Urinary bladder (tissue), 3 donors: ENCODE measurements at regions not wholly inside any gene's neighbourhood (a gene's known extent, or its start where the extent isn't known, plus 50 kb on each side); places are given as distances from the start of the nearest gene placed in this dataset.

Source experiments
- DNase-seq: peaks from one replicate; pipeline ENCODE4 v3.0.0-alpha.2; 2015; ENCODE audit errors: extremely low spot score
- H3K27ac ChIP-seq: one replicate; pipeline ENCODE4 v1.5.1; 2013; ENCODE audit warnings: low read depth, mild to moderate bottlenecking, moderate library complexity
- H3K36me3 ChIP-seq: one replicate; pipeline ENCODE4 v1.6.1; 2013; ENCODE audit warnings: mild to moderate bottlenecking, moderate library complexity; ENCODE audit not compliant: insufficient read depth
- H3K4me1 ChIP-seq: one replicate; pipeline ENCODE4 v1.6.1; 2013; ENCODE audit warnings: mild to moderate bottlenecking, moderate library complexity; ENCODE audit not compliant: insufficient read depth
- H3K4me3 ChIP-seq: one replicate; pipeline ENCODE4 v1.5.1; 2013; ENCODE audit warnings: low read depth, low read length
- WGBS: extraction: QIAGEN DNeasy Blood & Tissue Kit; methylation state at CpG from one replicate; pipeline ENCODE4 v1.1.7; 2013; 5-methylcytosine and 5-hydroxymethylcytosine counted together
- donor health status: healthy with polysubstance abuse.
- donor health status: healthy.

- no peak overlapping the region for H3K27ac ChIP-seq
- H3K4me1 ChIP-seq: no peaks in the 10 kb centered on the region
- 92% methylated on average over 1 of the region's 1 CpG for WGBS
- H3K36me3 ChIP-seq: no peaks in the 10 kb centered on the region
- no peak for DNase-seq
- H3K4me3 ChIP-seq: no peak overlapping the region
Observed at GRCh38 chr6:114739656-114740055, 396.8 kb upstream of the HS3ST5 start.

GRCh38 chr6:114735025-114735735 is 392.4 kb upstream of the HS3ST5 start:
- no peak for DNase-seq
- H3K36me3 ChIP-seq: no peaks in the 10 kb centered on the region
- H3K4me1 ChIP-seq: no peaks in the 10 kb centered on the region
- H3K4me3 ChIP-seq: no peak overlapping the region
- no peak overlapping the region for H3K27ac ChIP-seq
- 60% methylated on average over 5 of the region's 5 CpGs for WGBS

GRCh38 chr6:114733596-114733995 is 390.8 kb upstream of the HS3ST5 start:
- 68% methylated on average over 1 of the region's 1 CpG for WGBS
- Histone ChIP-seq H3K4me1 (no peaks in the 10 kb centered on the region), H3K27ac (no peak overlapping the region), H3K36me3 (no peaks in the 10 kb centered on the region), H3K4me3 (no peak overlapping the region)
- DNase-seq: no peak

GRCh38 chr6:114718716-114719270 is 376.0 kb upstream of the HS3ST5 start:
- H3K4me1 ChIP-seq: no peaks in the 10 kb centered on the region
- no peak for DNase-seq
- no peak overlapping the region for H3K27ac ChIP-seq
- H3K36me3 ChIP-seq: no peaks in the 10 kb centered on the region
- H3K4me3 ChIP-seq: no peak overlapping the region
- WGBS: 54% methylated on average over 2 of the region's 2 CpGs

DNA sequence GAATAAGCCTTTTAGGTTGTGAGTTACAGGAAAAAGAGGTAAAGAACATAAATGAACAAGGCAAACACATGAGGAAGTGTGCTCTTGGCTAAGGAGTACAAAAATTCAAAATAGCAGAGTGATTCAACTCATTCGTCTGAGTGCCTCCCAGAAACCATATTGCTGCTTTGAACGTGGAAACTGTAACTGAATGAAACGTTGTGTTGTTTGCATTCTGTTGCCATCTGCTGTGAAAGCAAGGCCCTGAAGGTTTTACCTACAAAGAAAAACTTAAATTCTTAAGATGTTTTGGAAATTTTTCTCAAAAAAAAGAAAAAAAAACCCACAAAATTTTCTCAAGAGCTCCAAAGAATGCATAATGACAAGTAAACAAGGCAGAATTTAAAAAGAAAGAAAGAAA is 375.4 kb upstream of the HS3ST5 start:
- H3K27ac ChIP-seq: no peak overlapping the region
- no peaks in the 10 kb centered on the region for H3K4me1 ChIP-seq
- 39% methylated on average over 3 of the region's 3 CpGs for WGBS
- no peaks in the 10 kb centered on the region for H3K36me3 ChIP-seq
- no peak for DNase-seq
- H3K4me3 ChIP-seq: no peak overlapping the region

DNA sequence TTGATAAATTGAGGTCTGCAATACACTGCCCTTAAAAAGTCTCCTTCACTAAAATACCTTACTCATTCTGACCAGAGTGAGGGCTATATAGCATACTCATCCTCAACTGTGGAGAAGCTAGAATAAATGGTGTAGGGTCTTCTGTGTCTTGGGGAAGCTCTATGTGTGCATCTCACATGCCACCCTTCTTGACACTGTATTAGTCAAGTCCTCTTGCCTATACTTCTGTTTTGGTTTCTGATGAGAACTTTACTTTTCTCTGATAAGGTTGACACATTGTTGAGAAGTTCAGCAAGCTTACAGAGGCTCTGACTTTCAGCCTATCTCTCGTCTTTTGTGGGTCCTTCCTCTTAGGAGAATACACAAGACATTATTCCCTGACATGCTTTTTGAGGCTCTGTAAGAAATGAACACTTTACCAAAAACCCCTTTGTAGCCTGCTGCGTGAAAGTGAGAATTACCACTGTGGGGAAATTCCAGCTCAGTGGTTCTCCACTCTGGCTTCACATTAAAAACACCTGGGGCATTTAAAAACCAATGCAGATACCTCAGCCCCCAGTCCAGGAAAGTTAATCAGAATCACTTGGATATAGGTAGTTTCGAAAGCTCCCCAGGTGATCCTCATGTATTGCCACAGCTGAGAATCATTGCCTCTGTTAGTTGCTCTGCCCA is 372.1 kb upstream of the HS3ST5 start:
- Histone ChIP-seq H3K4me1 (no peaks in the 10 kb centered on the region), H3K4me3 (no peak overlapping the region), H3K27ac (no peak overlapping the region), H3K36me3 (no peaks in the 10 kb centered on the region)
- DNase-seq: no peak
- 67% methylated on average over 3 of the region's 3 CpGs for WGBS

DNA sequence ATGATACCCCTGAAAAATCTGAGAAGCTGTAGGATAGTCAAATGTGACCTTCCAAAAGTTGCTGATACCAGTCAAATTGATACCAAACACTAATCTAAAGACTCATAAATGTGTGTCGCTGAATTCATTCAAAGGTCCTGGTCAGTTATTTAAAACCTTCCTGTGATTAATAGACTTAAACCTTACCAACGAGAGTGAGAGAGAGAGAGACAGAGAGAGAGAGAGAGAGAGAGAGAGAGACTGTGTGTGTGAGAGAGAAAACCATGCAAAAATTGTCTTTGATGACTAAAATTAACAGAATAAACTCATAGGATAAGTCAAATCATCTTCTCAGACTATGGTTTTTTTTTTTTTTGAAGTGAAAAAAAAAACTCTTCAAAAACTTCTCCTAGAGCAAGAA is 370.9 kb upstream of the HS3ST5 start:
- WGBS: 77% methylated on average over 2 of the region's 2 CpGs

DNA sequence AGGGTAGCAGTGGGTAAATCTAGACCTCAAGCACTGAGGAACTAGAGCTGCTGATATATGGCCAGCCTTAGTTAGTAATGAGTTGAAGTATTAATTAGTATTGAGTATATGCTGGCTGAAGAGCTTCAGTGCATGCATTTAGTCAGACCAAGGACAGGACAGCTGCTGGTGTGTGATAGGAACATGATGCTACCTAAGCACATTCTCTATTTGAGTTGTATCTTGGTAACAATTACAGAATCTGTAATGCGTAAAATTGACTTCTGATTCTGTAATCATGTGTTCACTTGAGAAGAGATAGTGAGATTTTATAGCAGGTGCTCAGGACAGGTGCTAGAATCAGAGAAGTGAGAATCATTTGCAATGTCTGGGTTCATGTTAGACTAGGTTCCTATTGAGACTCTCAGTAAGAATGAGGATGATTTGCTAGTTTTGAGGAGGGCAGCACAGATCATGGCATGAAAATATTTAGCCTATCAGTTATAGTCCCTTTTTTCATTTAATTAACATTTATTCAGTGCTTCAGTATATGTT is 369.4 kb upstream of the HS3ST5 start:
- Histone ChIP-seq H3K36me3 (no peaks in the 10 kb centered on the region), H3K4me3 (no peak overlapping the region), H3K27ac (no peak overlapping the region), H3K4me1 (no peaks in the 10 kb centered on the region)
- WGBS: 92% methylated on average over 1 of the region's 1 CpG
- DNase-seq: no peak

More for the DNA sequence above, 370.9 kb upstream of the HS3ST5 start:
- H3K4me3 ChIP-seq: no peak overlapping the region
- H3K4me1 ChIP-seq: no peaks in the 10 kb centered on the region
- DNase-seq: no peak
- H3K36me3 ChIP-seq: no peaks in the 10 kb centered on the region
- H3K27ac ChIP-seq: no peak overlapping the region

GRCh38 chr6:114707081-114707620 is 364.3 kb upstream of the HS3ST5 start:
- Histone ChIP-seq H3K4me3 (no peak overlapping the region), H3K4me1 (no peaks in the 10 kb centered on the region), H3K27ac (no peak overlapping the region), H3K36me3 (no peaks in the 10 kb centered on the region)
- DNase-seq: no peak
- WGBS: 22% methylated on average over 5 of the region's 5 CpGs

GRCh38 chr6:114690625-114691024 is 347.8 kb upstream of the HS3ST5 start:
- Histone ChIP-seq H3K4me1 (no peaks in the 10 kb centered on the region), H3K36me3 (no peaks in the 10 kb centered on the region), H3K27ac (no peak overlapping the region), H3K4me3 (no peak overlapping the region)
- WGBS: 89% methylated on average over 4 of the region's 4 CpGs
- DNase-seq: no peak

GRCh38 chr6:114659513-114659912 is 316.7 kb upstream of the HS3ST5 start:
- no peak overlapping the region for H3K4me3 ChIP-seq
- 93% methylated on average over 2 of the region's 2 CpGs for WGBS
- DNase-seq: no peak
- no peak overlapping the region for H3K27ac ChIP-seq
- no peaks in the 10 kb centered on the region for H3K4me1 ChIP-seq
- no peaks in the 10 kb centered on the region for H3K36me3 ChIP-seq

DNA sequence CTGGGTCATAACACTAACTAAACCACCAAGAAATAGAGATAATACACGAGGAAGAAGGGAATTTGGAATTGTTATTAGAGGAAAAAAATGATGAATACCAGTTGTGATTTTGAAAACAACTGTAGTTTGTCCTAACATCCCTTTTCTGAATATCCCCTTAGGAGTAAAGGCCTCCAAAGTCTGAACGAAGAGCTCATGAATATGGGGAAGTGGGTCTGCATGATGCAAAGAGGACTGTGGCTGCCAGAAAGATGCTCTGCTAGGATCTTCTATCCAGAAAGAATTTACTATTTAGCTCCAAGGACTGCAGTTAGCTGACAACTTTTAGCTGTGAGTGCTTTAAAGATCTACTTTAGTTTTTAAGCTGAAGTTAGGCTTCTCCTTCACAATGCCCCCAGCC is 308.8 kb upstream of the HS3ST5 start:
- Histone ChIP-seq H3K27ac (no peak overlapping the region), H3K36me3 (no peaks in the 10 kb centered on the region), H3K4me3 (no peak overlapping the region), H3K4me1 (no peaks in the 10 kb centered on the region)
- no peak for DNase-seq
- WGBS: 20% methylated on average over 2 of the region's 2 CpGs

GRCh38 chr6:114650891-114651290 is 308.1 kb upstream of the HS3ST5 start:
- H3K4me3 ChIP-seq: no peak overlapping the region
- no peaks in the 10 kb centered on the region for H3K4me1 ChIP-seq
- DNase-seq: no peak
- H3K36me3 ChIP-seq: no peaks in the 10 kb centered on the region
- 88% methylated on average over 2 of the region's 2 CpGs for WGBS
- no peak overlapping the region for H3K27ac ChIP-seq

- 79% methylated on average over 2 of the region's 2 CpGs for WGBS
- Histone ChIP-seq H3K27ac (no peak overlapping the region), H3K4me3 (no peak overlapping the region), H3K4me1 (no peaks in the 10 kb centered on the region), H3K36me3 (no peaks in the 10 kb centered on the region)
- no peak for DNase-seq
Observed at GRCh38 chr6:114649298-114649697, 306.5 kb upstream of the HS3ST5 start.
